ENCODE measurements at regions not wholly inside any gene's neighbourhood (a gene's known extent, or its start where the extent isn't known, plus 50 kb on each side); places are given as distances from the start of the nearest gene placed in this dataset.

DNA sequence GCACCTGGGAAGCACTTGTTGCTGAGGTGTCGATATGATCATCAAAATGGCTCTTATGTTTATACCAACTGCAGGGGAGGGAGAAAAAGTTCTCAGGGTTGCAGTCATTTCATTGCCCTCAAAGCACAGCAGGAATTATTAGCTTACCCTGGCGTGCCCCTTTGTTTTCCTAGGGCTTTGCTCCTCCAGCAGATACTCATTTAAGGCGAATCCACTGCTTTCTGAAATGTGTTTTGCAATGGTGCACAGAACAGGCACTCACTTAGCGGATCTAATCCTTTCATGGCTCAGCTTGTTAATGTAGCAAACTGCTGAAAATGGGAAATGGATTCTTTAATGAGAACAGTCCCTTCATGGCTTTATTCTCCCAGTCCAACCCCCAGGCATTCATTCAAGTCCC lies 76.7 kb downstream of the NKX2-1 start:
- ChIA-PET CTCF (ENCODE audit: low intra/inter-chr PET ratio) (no interaction called here), POLR2A (no interaction called here)
- Histone ChIP-seq H3K4me1 (replicated peaks in 1 of 2; ENCODE audit: control insufficient read depth in 2 of 2, insufficient read depth in 2 of 2, low read length in 2 of 2) (no peaks in the 10 kb centered on the region), H3K9me1 (ENCODE audit: control insufficient read depth, insufficient read depth, low read length) (no peaks in the 10 kb centered on the region), H3K9ac (ENCODE audit: insufficient read depth in 1 of 2, low read depth in 2 of 2, low read length in 2 of 2) (no peak overlapping the region), H3K4me3 (no peak overlapping the region), H4K20me1 (replicated peaks; ENCODE audit: control insufficient read depth, insufficient read depth, low read length) (no peaks in the 10 kb centered on the region), H3K27me3 (ENCODE audit: control insufficient read depth in 2 of 2, insufficient read depth in 2 of 2, low read length in 2 of 2) (peaks cover 0 to 2% of the 10 kb centered on the region in 2 experiments; a peak in 1 of 5 replicates), H3K27ac (ENCODE audit: extremely low read depth, low read depth, low read length) (no peak overlapping the region), H3K9me3 (replicated peaks; ENCODE audit: control insufficient read depth, insufficient read depth, low read depth, low read length) (no peaks in the 10 kb centered on the region), H3K79me2 (ENCODE audit: control insufficient read depth, insufficient read depth, low read length) (no peaks in the 10 kb centered on the region), H3K36me3 (ENCODE audit: control insufficient read depth, insufficient read depth, low read length) (no peaks in the 10 kb centered on the region), H3K4me2 (ENCODE audit: insufficient read depth, low read length) (no peak overlapping the region), H2AFZ (ENCODE audit: low read depth, low read length) (no peak overlapping the region)
- no peak for FAIRE-seq
- BruUV-seq (replicated peaks), result no TSS peak
- in situ Hi-C loops (cut with MboI) (no loop called here), intact Hi-C loops (cut with micrococcal nuclease) (no loop called here)
- ATAC-seq, result no peak
- WGBS (ENCODE audit: insufficient coverage, low coverage, missing lambda C conversion rate), result 0% methylated on average over 4 of the region's 4 CpGs
- DNase-seq (ENCODE audit: extremely low read depth in 1 of 4, low spot score in 3 of 4), result no peak
- TF ChIP-seq NCOA4 (IDR thresholded peaks at IDR 0.05; ENCODE audit: partially characterized antibody) (no peak), ZNF561 (CRISPR knock-in tag; conservative IDR thresholded peaks at IDR 0.05) (no peak), ZZZ3 (IDR thresholded peaks at IDR 0.05) (no peak), TAF7 (tag; IDR thresholded peaks at IDR 0.05) (no peak), PTTG1 (tag; IDR thresholded peaks at IDR 0.05; ENCODE audit: low read depth) (no peak), SMARCA4 (IDR thresholded peaks at IDR 0.05) (no peak), CBFB (CRISPR knock-in tag; IDR thresholded peaks at IDR 0.05) (no peak), FOXK2 (conservative IDR thresholded peaks at IDR 0.05 in 1 of 2, IDR thresholded peaks at IDR 0.05 in 1 of 2; ENCODE audit: low read depth in 2 of 2) (no peak), KDM1A (IDR thresholded peaks at IDR 0.05) (no peak), MYC (IDR thresholded peaks at IDR 0.05; ENCODE audit: low read depth, low read length) (no peak), MYC (CRISPR knock-in tag; IDR thresholded peaks at IDR 0.05; ENCODE audit: borderline replicate concordance, low read depth) (no peak), RERE (CRISPR knock-in tag; IDR thresholded peaks at IDR 0.05; ENCODE audit: borderline replicate concordance) (no peak), CHD1 (IDR thresholded peaks at IDR 0.05; ENCODE audit: low read length) (no peak), NONO (IDR thresholded peaks at IDR 0.05; ENCODE audit: low read depth in 2 of 2, low read length in 1 of 2) (no peak)
- TF ChIP-seq, protein P1, sequence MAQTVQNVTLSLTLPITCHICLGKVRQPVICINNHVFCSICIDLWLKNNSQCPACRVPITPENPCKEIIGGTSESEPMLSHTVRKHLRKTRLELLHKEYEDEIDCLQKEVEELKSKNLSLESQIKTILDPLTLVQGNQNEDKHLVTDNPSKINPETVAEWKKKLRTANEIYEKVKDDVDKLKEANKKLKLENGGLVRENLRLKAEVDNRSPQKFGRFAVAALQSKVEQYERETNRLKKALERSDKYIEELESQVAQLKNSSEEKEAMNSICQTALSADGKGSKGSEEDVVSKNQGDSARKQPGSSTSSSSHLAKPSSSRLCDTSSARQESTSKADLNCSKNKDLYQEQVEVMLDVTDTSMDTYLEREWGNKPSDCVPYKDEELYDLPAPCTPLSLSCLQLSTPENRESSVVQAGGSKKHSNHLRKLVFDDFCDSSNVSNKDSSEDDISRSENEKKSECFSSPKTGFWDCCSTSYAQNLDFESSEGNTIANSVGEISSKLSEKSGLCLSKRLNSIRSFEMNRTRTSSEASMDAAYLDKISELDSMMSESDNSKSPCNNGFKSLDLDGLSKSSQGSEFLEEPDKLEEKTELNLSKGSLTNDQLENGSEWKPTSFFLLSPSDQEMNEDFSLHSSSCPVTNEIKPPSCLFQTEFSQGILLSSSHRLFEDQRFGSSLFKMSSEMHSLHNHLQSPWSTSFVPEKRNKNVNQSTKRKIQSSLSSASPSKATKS (CRISPR knock-in tag; IDR thresholded peaks at IDR 0.05), result no peak
- TF ChIP-seq, protein P2, sequence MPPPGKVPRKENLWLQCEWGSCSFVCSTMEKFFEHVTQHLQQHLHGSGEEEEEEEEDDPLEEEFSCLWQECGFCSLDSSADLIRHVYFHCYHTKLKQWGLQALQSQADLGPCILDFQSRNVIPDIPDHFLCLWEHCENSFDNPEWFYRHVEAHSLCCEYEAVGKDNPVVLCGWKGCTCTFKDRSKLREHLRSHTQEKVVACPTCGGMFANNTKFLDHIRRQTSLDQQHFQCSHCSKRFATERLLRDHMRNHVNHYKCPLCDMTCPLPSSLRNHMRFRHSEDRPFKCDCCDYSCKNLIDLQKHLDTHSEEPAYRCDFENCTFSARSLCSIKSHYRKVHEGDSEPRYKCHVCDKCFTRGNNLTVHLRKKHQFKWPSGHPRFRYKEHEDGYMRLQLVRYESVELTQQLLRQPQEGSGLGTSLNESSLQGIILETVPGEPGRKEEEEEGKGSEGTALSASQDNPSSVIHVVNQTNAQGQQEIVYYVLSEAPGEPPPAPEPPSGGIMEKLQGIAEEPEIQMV (tag; conservative IDR thresholded peaks at IDR 0.05; ENCODE audit: low read depth), result no peak
